ENCODE measurements at regions not wholly inside any gene's neighbourhood (a gene's known extent, or its start where the extent isn't known, plus 50 kb on each side); places are given as distances from the start of the nearest gene placed in this dataset.

GRCh38 chr2:157160111-157160510 is 97.4 kb upstream of the GALNT5 start:
- DNase-seq (no peak), ATAC-seq (ENCODE audit: low read depth) (no peak)
- H3K36me3 Mint-ChIP-seq: no peaks in the 10 kb centered on the region
- H3K4me1 Mint-ChIP-seq: no peaks in the 10 kb centered on the region
- H3K27ac Mint-ChIP-seq: no peak overlapping the region
- POLR2A ChIA-PET: no interaction called here
- peaks cover 8% of the 10 kb centered on the region for H3K27me3 Mint-ChIP-seq
- H3K4me3 Mint-ChIP-seq: no peak overlapping the region
- no peaks in the 10 kb centered on the region for H3K9me3 Mint-ChIP-seq

GRCh38 chr2:157164370-157164769 is 93.1 kb upstream of the GALNT5 start:
- Mint-ChIP-seq H3K9me3 (no peaks in the 10 kb centered on the region), H3K27me3 (peaks cover 2% of the 10 kb centered on the region), H3K36me3 (no peaks in the 10 kb centered on the region), H3K27ac (no peak overlapping the region), H3K4me1 (no peaks in the 10 kb centered on the region), H3K4me3 (no peak overlapping the region)
- POLR2A ChIA-PET: no interaction called here
- ATAC-seq (ENCODE audit: low read depth) (no peak), DNase-seq (no peak)

GRCh38 chr2:157164891-157165290 is 92.6 kb upstream of the GALNT5 start:
- H3K27me3 Mint-ChIP-seq: peaks cover 2% of the 10 kb centered on the region
- H3K9me3 Mint-ChIP-seq: no peaks in the 10 kb centered on the region
- no peak overlapping the region for H3K4me3 Mint-ChIP-seq
- H3K27ac Mint-ChIP-seq: no peak overlapping the region
- POLR2A ChIA-PET: no interaction called here
- no peaks in the 10 kb centered on the region for H3K36me3 Mint-ChIP-seq
- DNase-seq: no peak
- no peaks in the 10 kb centered on the region for H3K4me1 Mint-ChIP-seq
- ATAC-seq (ENCODE audit: low read depth): no peak

- Mint-ChIP-seq H3K9me3 (no peaks in the 10 kb centered on the region), H3K4me3 (no peak overlapping the region), H3K27me3 (peaks cover 5% of the 10 kb centered on the region), H3K36me3 (no peaks in the 10 kb centered on the region), H3K27ac (no peak overlapping the region), H3K4me1 (no peaks in the 10 kb centered on the region)
- DNase-seq (no peak), ATAC-seq (ENCODE audit: low read depth) (no peak)
- POLR2A ChIA-PET: no interaction called here
These were observed 89.0 kb upstream of the GALNT5 start for GRCh38 chr2:157168501-157168900.

- no peaks in the 10 kb centered on the region for H3K36me3 Mint-ChIP-seq
- H3K9me3 Mint-ChIP-seq: no peaks in the 10 kb centered on the region
- H3K4me1 Mint-ChIP-seq: no peaks in the 10 kb centered on the region
- ATAC-seq (ENCODE audit: low read depth): no peak
- H3K27me3 Mint-ChIP-seq: peaks cover 12% of the 10 kb centered on the region
- DNase-seq: no peak
- POLR2A ChIA-PET: interaction anchor here (1.0 kb wide), 1 partner anchor 11 kb away, joined by 3 read pairs; no protein-coding TSS in a partner anchor
- H3K4me3 Mint-ChIP-seq: no peak overlapping the region
- no peak overlapping the region for H3K27ac Mint-ChIP-seq
These were observed 87.6 kb upstream of the GALNT5 start for GRCh38 chr2:157169889-157170288.

- Mint-ChIP-seq H3K9me3 (no peaks in the 10 kb centered on the region), H3K27ac (no peak overlapping the region), H3K27me3 (peaks cover 12% of the 10 kb centered on the region), H3K36me3 (no peaks in the 10 kb centered on the region), H3K4me1 (no peaks in the 10 kb centered on the region), H3K4me3 (no peak overlapping the region)
- POLR2A ChIA-PET: interaction anchor here (1.0 kb wide), 1 partner anchor 10 kb away, joined by 3 read pairs; no protein-coding TSS in a partner anchor
- no peak for DNase-seq
- no peak for ATAC-seq (ENCODE audit: low read depth)
These were observed 87.2 kb upstream of the GALNT5 start for GRCh38 chr2:157170299-157170698.

GRCh38 chr2:157172239-157172638 is 85.3 kb upstream of the GALNT5 start:
- DNase-seq (no peak), ATAC-seq (ENCODE audit: low read depth) (no peak)
- Mint-ChIP-seq H3K4me3 (no peak overlapping the region), H3K9me3 (no peaks in the 10 kb centered on the region), H3K27me3 (peaks cover 12% of the 10 kb centered on the region), H3K27ac (no peak overlapping the region), H3K36me3 (no peaks in the 10 kb centered on the region), H3K4me1 (no peaks in the 10 kb centered on the region)
- POLR2A ChIA-PET: no interaction called here

GRCh38 chr2:157172866-157173578 is 84.5 kb upstream of the GALNT5 start:
- no peaks in the 10 kb centered on the region for H3K36me3 Mint-ChIP-seq
- H3K4me3 Mint-ChIP-seq: no peak overlapping the region
- no peak for ATAC-seq (ENCODE audit: low read depth)
- DNase-seq: no peak
- peaks cover 10% of the 10 kb centered on the region for H3K27me3 Mint-ChIP-seq
- no peaks in the 10 kb centered on the region for H3K4me1 Mint-ChIP-seq
- H3K27ac Mint-ChIP-seq: no peak overlapping the region
- H3K9me3 Mint-ChIP-seq: no peaks in the 10 kb centered on the region
- POLR2A ChIA-PET: no interaction called here

GRCh38 chr2:157173740-157174184 is 83.7 kb upstream of the GALNT5 start:
- Mint-ChIP-seq H3K27ac (no peak overlapping the region), H3K9me3 (no peaks in the 10 kb centered on the region), H3K27me3 (peaks cover 12% of the 10 kb centered on the region), H3K36me3 (no peaks in the 10 kb centered on the region), H3K4me1 (no peaks in the 10 kb centered on the region), H3K4me3 (no peak overlapping the region)
- POLR2A ChIA-PET: no interaction called here
- DNase-seq (no peak), ATAC-seq (ENCODE audit: low read depth) (no peak)

- ATAC-seq (ENCODE audit: low read depth) (no peak), DNase-seq (no peak)
- Mint-ChIP-seq H3K27me3 (peaks cover 12% of the 10 kb centered on the region), H3K4me1 (no peaks in the 10 kb centered on the region), H3K9me3 (no peaks in the 10 kb centered on the region), H3K27ac (no peak overlapping the region), H3K36me3 (no peaks in the 10 kb centered on the region), H3K4me3 (no peak overlapping the region)
- POLR2A ChIA-PET: no interaction called here
These were observed 83.2 kb upstream of the GALNT5 start for GRCh38 chr2:157174321-157174720.

- ATAC-seq (ENCODE audit: low read depth) (no peak), DNase-seq (no peak)
- no peak overlapping the region for H3K27ac Mint-ChIP-seq
- no peak overlapping the region for H3K4me3 Mint-ChIP-seq
- H3K27me3 Mint-ChIP-seq: peaks cover 10% of the 10 kb centered on the region
- H3K4me1 Mint-ChIP-seq: no peaks in the 10 kb centered on the region
- H3K9me3 Mint-ChIP-seq: no peaks in the 10 kb centered on the region
- POLR2A ChIA-PET: no interaction called here
- no peaks in the 10 kb centered on the region for H3K36me3 Mint-ChIP-seq
These were observed 80.9 kb upstream of the GALNT5 start for GRCh38 chr2:157176602-157177001.

GRCh38 chr2:157178874-157179273 is 78.6 kb upstream of the GALNT5 start:
- no peak for DNase-seq
- no peak for ATAC-seq (ENCODE audit: low read depth)
- Mint-ChIP-seq H3K36me3 (no peaks in the 10 kb centered on the region), H3K4me1 (peaks cover 5% of the 10 kb centered on the region), H3K27ac (no peak overlapping the region), H3K4me3 (no peak overlapping the region), H3K27me3 (peaks cover 5% of the 10 kb centered on the region), H3K9me3 (no peaks in the 10 kb centered on the region)
- POLR2A ChIA-PET: no interaction called here

- no peak overlapping the region for H3K27ac Mint-ChIP-seq
- no peaks in the 10 kb centered on the region for H3K36me3 Mint-ChIP-seq
- ATAC-seq (ENCODE audit: low read depth) (no peak), DNase-seq (no peak)
- POLR2A ChIA-PET: no interaction called here
- no peak overlapping the region for H3K4me3 Mint-ChIP-seq
- H3K9me3 Mint-ChIP-seq: no peaks in the 10 kb centered on the region
- H3K27me3 Mint-ChIP-seq: peaks cover 8% of the 10 kb centered on the region
- H3K4me1 Mint-ChIP-seq: peaks cover 5% of the 10 kb centered on the region
These were observed 78.0 kb upstream of the GALNT5 start for GRCh38 chr2:157179324-157180105.

GRCh38 chr2:157180359-157180758 is 77.1 kb upstream of the GALNT5 start:
- POLR2A ChIA-PET: interaction anchor here (1.1 kb wide), 1 partner anchor 11 kb away, joined by 3 read pairs; no protein-coding TSS in a partner anchor
- ATAC-seq (ENCODE audit: low read depth): no peak
- Mint-ChIP-seq H3K36me3 (no peaks in the 10 kb centered on the region), H3K27me3 (peaks cover 10% of the 10 kb centered on the region), H3K4me1 (peaks cover 5% of the 10 kb centered on the region), H3K9me3 (no peaks in the 10 kb centered on the region), H3K27ac (no peak overlapping the region), H3K4me3 (no peak overlapping the region)
- DNase-seq: no peak

Data from activated naive CD8-positive, alpha-beta T cell treated with anti-CD3 and anti-CD28 coated beads, Interleukin-2, amount 10 ng/mL, durations not matched to agents 7 days and 5 days (primary cell).